ENCODE measurements at regions not wholly inside any gene's neighbourhood (a gene's known extent, or its start where the extent isn't known, plus 50 kb on each side); places are given as distances from the start of the nearest gene placed in this dataset.

DNA sequence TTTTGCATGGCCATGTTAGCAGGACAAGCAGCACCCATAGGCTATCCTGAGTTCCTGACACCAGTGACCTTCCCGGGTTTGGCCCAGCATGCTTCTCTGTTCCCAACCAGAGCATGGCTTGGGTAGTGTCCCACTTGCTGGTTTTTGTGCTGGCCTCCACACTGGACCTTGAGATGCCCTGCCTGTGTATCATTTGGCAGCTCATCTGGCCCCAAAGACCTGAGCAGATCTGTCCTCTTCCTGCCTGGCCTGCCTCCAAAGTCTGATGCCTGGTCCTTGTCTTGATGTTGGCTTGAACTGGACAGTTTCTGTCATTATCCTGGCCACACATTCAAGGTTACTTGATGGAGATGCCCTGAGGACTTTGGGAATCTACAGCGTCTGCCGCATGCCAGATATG, 590.7 kb upstream of the KLF4 start:
- H3K36me3 Mint-ChIP-seq, result no peaks in the 10 kb centered on the region
- no peak for DNase-seq
- H3K4me1 Mint-ChIP-seq, result peaks cover 0 to 4% of the 10 kb centered on the region in 2 donors
- peaks cover 0 to 4% of the 10 kb centered on the region in 2 donors for H3K9me3 Mint-ChIP-seq
- H3K27me3 Mint-ChIP-seq, result peaks cover 8 to 16% of the 10 kb centered on the region in 2 donors
- H3K4me3 Mint-ChIP-seq, result no peak overlapping the region
- H3K27ac Mint-ChIP-seq, result no peak overlapping the region
- ATAC-seq (replicated peaks), result no peak

DNA sequence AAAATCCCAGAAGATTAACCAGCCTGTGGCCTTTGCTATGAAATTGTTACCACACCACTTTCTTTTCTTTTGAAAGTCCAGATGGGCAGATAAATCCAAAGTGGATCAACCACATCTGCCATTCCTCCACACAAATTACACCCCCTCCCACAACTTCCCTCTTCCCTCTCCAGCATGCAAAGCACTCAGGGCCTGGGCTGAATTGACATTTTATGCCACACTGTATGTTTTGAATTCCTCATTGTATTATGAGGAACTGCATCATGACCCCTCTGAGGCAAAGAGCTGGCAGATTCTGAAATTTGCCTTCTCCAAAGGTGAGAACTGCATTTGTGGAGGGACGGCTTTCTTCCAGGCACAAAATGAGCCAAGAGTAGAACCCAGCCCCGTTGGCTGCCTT, 589.2 kb upstream of the KLF4 start:
- H3K4me3 Mint-ChIP-seq, result no peak overlapping the region
- ATAC-seq (replicated peaks) (no peak), DNase-seq (no peak)
- peaks cover 0 to under 1% of the 10 kb centered on the region in 2 donors for H3K9me3 Mint-ChIP-seq
- no peaks in the 10 kb centered on the region for H3K36me3 Mint-ChIP-seq
- H3K27me3 Mint-ChIP-seq, result peaks cover under 1 to 12% of the 10 kb centered on the region in 2 donors
- H3K4me1 Mint-ChIP-seq, result peaks cover 0 to 4% of the 10 kb centered on the region in 2 donors
- no peak overlapping the region for H3K27ac Mint-ChIP-seq

GRCh38 chr9:108078375-108078774, 588.8 kb upstream of the KLF4 start:
- DNase-seq, result no peak
- Mint-ChIP-seq H3K4me1 (peaks cover 0 to 4% of the 10 kb centered on the region in 2 donors), H3K27me3 (peaks cover 0 to 7% of the 10 kb centered on the region in 2 donors), H3K4me3 (no peak overlapping the region), H3K27ac (no peak overlapping the region), H3K36me3 (no peaks in the 10 kb centered on the region), H3K9me3 (no peaks in the 10 kb centered on the region)
- no peak for ATAC-seq (replicated peaks)

DNA sequence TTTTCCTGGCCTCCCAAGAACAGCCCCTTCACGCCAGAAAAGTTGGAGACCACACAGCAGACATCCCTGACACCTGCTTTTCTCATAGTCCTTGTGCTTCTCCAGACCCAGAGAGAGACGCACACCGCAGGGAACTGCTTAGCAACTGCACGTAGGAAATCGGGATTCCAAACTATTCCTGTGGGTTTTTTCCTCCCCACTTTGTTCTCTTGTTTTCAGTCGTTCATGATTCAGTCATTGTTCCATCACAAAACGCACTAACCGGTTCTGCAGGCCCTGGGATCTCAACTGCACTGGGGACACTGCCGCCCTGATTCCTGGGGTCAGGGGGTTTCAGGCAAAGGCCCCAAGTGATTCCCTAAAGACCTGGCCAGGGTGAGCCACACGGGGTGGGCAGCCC, 588.0 kb upstream of the KLF4 start:
- Mint-ChIP-seq H3K4me3 (no peak overlapping the region), H3K27ac (no peak overlapping the region), H3K9me3 (no peaks in the 10 kb centered on the region), H3K4me1 (peaks cover 0 to 4% of the 10 kb centered on the region in 2 donors), H3K36me3 (no peaks in the 10 kb centered on the region), H3K27me3 (peaks cover 0 to 6% of the 10 kb centered on the region in 2 donors)
- DNase-seq, result no peak
- ATAC-seq (replicated peaks), result no peak

DNA sequence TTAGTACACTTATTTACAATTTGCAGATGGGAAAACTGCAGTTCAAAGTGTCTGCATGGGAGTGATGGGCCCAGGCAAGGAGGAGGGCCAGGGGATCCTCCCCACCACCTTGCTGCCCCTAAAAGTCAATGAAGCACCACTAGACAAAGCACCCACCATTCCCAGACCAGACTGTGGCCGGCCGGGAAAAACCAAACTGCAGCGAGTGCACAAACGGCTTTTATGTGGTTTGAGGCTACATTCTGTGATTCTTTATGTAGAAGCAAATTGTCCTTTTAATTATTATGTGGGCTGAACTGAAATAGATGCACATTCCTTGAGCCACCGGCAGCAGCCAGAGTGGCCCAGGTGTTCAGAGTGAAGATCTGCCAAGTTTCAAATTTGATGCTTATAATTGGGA, 585.3 kb upstream of the KLF4 start:
- Mint-ChIP-seq H3K4me1 (peaks cover 0 to 4% of the 10 kb centered on the region in 2 donors), H3K27ac (no peak overlapping the region), H3K4me3 (no peak overlapping the region), H3K27me3 (peaks cover 0 to 6% of the 10 kb centered on the region in 2 donors), H3K36me3 (no peaks in the 10 kb centered on the region), H3K9me3 (no peaks in the 10 kb centered on the region)
- no peak for DNase-seq
- no peak for ATAC-seq (replicated peaks)

DNA sequence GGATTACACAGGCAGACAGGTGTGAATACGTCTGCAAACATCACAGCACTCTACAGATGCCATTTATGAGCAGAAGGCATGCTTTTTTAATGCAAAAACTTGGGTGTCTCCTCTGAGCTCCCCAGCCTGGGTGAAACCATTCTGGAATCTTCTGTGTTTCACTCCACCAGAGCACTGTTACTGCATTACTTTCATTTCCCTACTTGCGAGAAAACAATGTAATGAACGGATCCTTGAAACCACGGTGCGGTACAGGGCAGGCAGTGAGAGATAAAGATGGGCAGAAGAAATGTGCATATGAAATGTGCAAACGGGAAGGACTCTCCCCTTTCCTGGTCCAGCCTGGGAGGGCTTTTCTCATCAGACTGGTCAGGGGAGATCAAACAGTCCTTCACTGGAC, 584.3 kb upstream of the KLF4 start:
- Mint-ChIP-seq H3K4me1 (peaks cover 0 to under 1% of the 10 kb centered on the region in 2 donors), H3K27me3 (no peaks in the 10 kb centered on the region), H3K36me3 (no peaks in the 10 kb centered on the region), H3K9me3 (no peaks in the 10 kb centered on the region), H3K4me3 (no peak overlapping the region), H3K27ac (no peak overlapping the region)
- ATAC-seq (replicated peaks) (no peak), DNase-seq (no peak)

DNA sequence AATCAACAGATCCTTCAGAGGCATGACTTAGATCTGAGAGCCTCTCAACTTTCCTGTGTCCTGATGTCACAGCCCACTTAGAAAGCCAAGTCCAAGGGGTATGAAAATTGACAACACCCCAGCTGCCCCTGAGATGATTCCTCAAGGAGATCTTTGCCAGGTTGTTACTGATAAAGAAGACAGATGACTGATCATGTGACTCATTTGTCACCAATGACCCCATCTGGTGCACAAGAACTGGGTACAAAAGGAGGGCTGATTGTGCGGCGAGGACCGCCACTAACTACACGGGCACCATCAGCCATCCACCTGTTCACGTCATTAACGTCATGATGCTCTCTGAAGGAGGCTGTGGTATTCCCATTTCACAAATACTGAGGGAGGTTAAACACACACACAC, 583.2 kb upstream of the KLF4 start:
- no peak overlapping the region for H3K4me3 Mint-ChIP-seq
- H3K27ac Mint-ChIP-seq, result no peak overlapping the region
- H3K9me3 Mint-ChIP-seq, result no peaks in the 10 kb centered on the region
- H3K27me3 Mint-ChIP-seq, result no peaks in the 10 kb centered on the region
- no peak for DNase-seq
- H3K36me3 Mint-ChIP-seq, result no peaks in the 10 kb centered on the region
- ATAC-seq (replicated peaks), result no peak
- H3K4me1 Mint-ChIP-seq, result no peaks in the 10 kb centered on the region

- Mint-ChIP-seq H3K9me3 (peaks cover 0 to 2% of the 10 kb centered on the region in 2 donors), H3K36me3 (no peaks in the 10 kb centered on the region), H3K27me3 (no peaks in the 10 kb centered on the region), H3K27ac (no peak overlapping the region), H3K4me1 (no peaks in the 10 kb centered on the region), H3K4me3 (no peak overlapping the region)
- ATAC-seq (replicated peaks) (no peak), DNase-seq (no peak)
These were observed 581.3 kb upstream of the KLF4 start for GRCh38 chr9:108070861-108071260.

GRCh38 chr9:108069991-108070390, 580.4 kb upstream of the KLF4 start:
- peaks cover 0 to 5% of the 10 kb centered on the region in 2 donors for H3K9me3 Mint-ChIP-seq
- no peaks in the 10 kb centered on the region for H3K4me1 Mint-ChIP-seq
- H3K4me3 Mint-ChIP-seq, result no peak overlapping the region
- H3K27me3 Mint-ChIP-seq, result no peaks in the 10 kb centered on the region
- H3K27ac Mint-ChIP-seq, result no peak overlapping the region
- DNase-seq (no peak), ATAC-seq (replicated peaks) (no peak)
- no peaks in the 10 kb centered on the region for H3K36me3 Mint-ChIP-seq

DNA sequence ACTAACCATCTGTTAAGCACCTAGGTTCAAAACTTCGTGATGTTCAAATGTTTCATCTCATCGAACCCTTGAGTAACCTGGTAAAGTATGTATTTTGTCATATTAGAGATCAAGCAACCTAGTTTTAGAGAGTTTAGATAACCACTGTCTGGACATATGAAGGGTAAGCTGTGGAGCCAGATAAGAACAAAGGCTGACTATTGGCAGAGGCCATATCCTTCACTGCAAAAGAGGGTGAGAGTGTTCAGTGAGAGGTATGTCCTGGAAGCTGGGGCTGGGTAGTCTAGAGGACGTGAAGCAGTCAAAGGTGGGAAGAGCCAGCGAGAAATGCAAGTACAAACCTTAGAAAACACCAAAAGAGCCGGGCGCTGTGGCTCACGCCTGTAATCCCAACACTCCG, 573.1 kb upstream of the KLF4 start:
- DNase-seq (no peak), ATAC-seq (replicated peaks) (no peak)
- H3K9me3 Mint-ChIP-seq, result peaks cover 5 to 12% of the 10 kb centered on the region in 2 donors
- H3K4me1 Mint-ChIP-seq, result no peaks in the 10 kb centered on the region
- peaks cover 5 to 12% of the 10 kb centered on the region in 2 donors for H3K27me3 Mint-ChIP-seq
- peak overlapping the region; percentile 44 for H3K27ac Mint-ChIP-seq
- H3K4me3 Mint-ChIP-seq, result no peak overlapping the region
- peaks cover 2 to 4% of the 10 kb centered on the region in 2 donors for H3K36me3 Mint-ChIP-seq

DNA sequence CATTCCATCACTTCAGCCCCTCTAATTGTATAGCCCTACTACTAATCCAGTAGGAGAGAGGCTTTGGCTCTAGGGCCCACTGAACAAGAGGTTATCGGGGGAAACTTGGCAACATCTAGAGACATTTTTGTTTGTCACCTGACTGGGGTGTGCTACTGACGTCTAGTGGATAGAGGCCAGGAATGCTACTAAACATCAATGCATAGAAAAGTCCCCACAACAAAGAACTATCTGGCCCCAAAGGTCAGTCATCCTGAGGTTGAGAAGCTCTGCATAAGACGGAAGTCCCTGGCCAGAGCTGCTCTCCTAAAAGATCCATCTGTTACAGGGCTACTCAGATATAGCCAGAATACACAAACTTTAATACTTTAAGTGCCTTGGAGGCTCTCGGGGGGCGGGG, 570.6 kb upstream of the KLF4 start:
- H3K4me1 Mint-ChIP-seq, result no peaks in the 10 kb centered on the region
- H3K36me3 Mint-ChIP-seq, result peaks cover 2 to 4% of the 10 kb centered on the region in 2 donors
- no peak overlapping the region for H3K27ac Mint-ChIP-seq
- H3K27me3 Mint-ChIP-seq, result peaks cover 5 to 12% of the 10 kb centered on the region in 2 donors
- no peak overlapping the region for H3K4me3 Mint-ChIP-seq
- no peak for ATAC-seq (replicated peaks)
- peaks cover 5 to 7% of the 10 kb centered on the region in 2 donors for H3K9me3 Mint-ChIP-seq
- no peak for DNase-seq

GRCh38 chr9:108058135-108058814, 568.7 kb upstream of the KLF4 start:
- H3K4me3 Mint-ChIP-seq, result no peak overlapping the region
- peaks cover 6 to 10% of the 10 kb centered on the region in 2 donors for H3K27me3 Mint-ChIP-seq
- peak overlapping the region; percentile 47 for H3K27ac Mint-ChIP-seq
- ATAC-seq (replicated peaks) (no peak), DNase-seq (no peak)
- peaks cover 2 to 3% of the 10 kb centered on the region in 2 donors for H3K9me3 Mint-ChIP-seq
- H3K4me1 Mint-ChIP-seq, result no peaks in the 10 kb centered on the region
- peaks cover 2 to 4% of the 10 kb centered on the region in 2 donors for H3K36me3 Mint-ChIP-seq

GRCh38 chr9:108057421-108058134, 568.0 kb upstream of the KLF4 start:
- H3K4me3 Mint-ChIP-seq, result no peak overlapping the region
- DNase-seq (no peak), ATAC-seq (replicated peaks) (no peak)
- H3K4me1 Mint-ChIP-seq, result no peaks in the 10 kb centered on the region
- no peak overlapping the region for H3K27ac Mint-ChIP-seq
- H3K9me3 Mint-ChIP-seq, result no peaks in the 10 kb centered on the region
- H3K36me3 Mint-ChIP-seq, result peaks cover 1 to 5% of the 10 kb centered on the region in 2 donors
- peaks cover 2 to 12% of the 10 kb centered on the region in 2 donors for H3K27me3 Mint-ChIP-seq

GRCh38 chr9:108056805-108057386, 567.3 kb upstream of the KLF4 start:
- no peak for ATAC-seq (replicated peaks)
- Mint-ChIP-seq H3K4me3 (no peak overlapping the region), H3K9me3 (no peaks in the 10 kb centered on the region), H3K36me3 (peaks cover 0 to 5% of the 10 kb centered on the region in 2 donors), H3K27ac (no peak overlapping the region), H3K27me3 (peaks cover 0 to 11% of the 10 kb centered on the region in 2 donors), H3K4me1 (no peaks in the 10 kb centered on the region)
- no peak for DNase-seq

Measured in stimulated activated naive B cell treated with anti-CD40 and anti-IgM and Interleukin-4, amounts not matched to agents 10 μg/mL and 1 μg/mL and 100 μg/mL, for 72 hours (primary cell).